Ascending aorta (tissue), 2 donors: ENCODE measurements at regions not wholly inside any gene's neighbourhood (a gene's known extent, or its start where the extent isn't known, plus 50 kb on each side); places are given as distances from the start of the nearest gene placed in this dataset.

Source experiments
- DNase-seq, 2 donors: peaks; one replicate each; pipeline ENCODE4 v3.0.0-alpha.2; 2019; ENCODE audit warnings: low spot score in 2 of 2
- H3K27ac ChIP-seq, 2 donors: fragments of 200-600 bp; sonication (generic); one replicate each; pipeline ENCODE4 v1.5.1; 2016 to 2017; ENCODE audit warnings: mild to moderate bottlenecking in 1 of 2
- H3K27me3 ChIP-seq: fragments of 200-600 bp; sonication (generic); one replicate; pipeline ENCODE4 v1.5.1; 2017
- H3K36me3 ChIP-seq, 2 donors: fragments of 200-600 bp; sonication (generic); one replicate each; pipeline ENCODE4 v1.5.1; 2016
- H3K4me1 ChIP-seq, 2 donors: fragments of 200-600 bp; sonication (generic); one replicate each; pipeline ENCODE4 v1.5.1; 2016 to 2017; ENCODE audit warnings: mild to moderate bottlenecking in 1 of 2
- H3K4me3 ChIP-seq, 2 donors: fragments of 200-600 bp; sonication (generic); one replicate each; pipeline ENCODE4 v1.5.1; 2016 to 2017; ENCODE audit warnings: mild to moderate bottlenecking in 1 of 2
- H3K9me3 ChIP-seq, 2 donors: fragments of 200-600 bp; sonication (generic); one replicate each; pipeline ENCODE4 v1.5.1; 2016
- intact Hi-C: fragments of 100-400 bp; cut with DNase I; formaldehyde crosslinking; loops from one replicate; pipeline ENCODE4 v1.15.1; 2023
- TF ChIP-seq, protein P1 (sequence below), 3 experiments: fragments of 200-600 bp in 2 of 3; fragments of 450-650 bp in 1 of 3; sonication (generic) in 2 of 3; IDR thresholded peaks; one replicate each; pipeline ENCODE4 v1.5.1; 2016 to 2019; ENCODE audit warnings: antibody characterized with exemption in 3 of 3, mild to moderate bottlenecking in 1 of 3, moderate library complexity in 1 of 3

DNA sequence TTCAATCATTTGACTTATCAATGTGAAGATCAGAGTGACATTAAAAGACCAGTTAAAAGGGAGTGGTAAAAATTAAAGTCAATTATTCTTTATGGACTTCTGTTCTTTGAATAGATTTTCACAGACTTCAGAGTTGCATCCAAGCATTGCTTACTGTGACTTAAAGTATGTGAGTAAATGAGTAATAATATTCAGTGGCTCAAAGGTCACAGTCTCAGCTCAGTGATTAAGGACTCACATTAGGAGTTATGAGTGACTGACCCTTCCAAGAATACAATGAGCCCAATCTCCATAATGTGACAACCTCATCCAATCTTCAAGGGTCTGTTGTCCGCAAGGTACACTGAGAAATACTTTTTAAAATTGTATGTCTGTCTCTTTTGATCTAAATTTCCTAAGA lies 811.2 kb downstream of the BRINP1 start:
- Histone ChIP-seq H3K27ac (no peak overlapping the region), H3K9me3 (no peaks in the 10 kb centered on the region), H3K27me3 (no peaks in the 10 kb centered on the region), H3K4me3 (no peak overlapping the region), H3K4me1 (no peaks in the 10 kb centered on the region), H3K36me3 (no peaks in the 10 kb centered on the region)
- DNase-seq = no peak
- intact Hi-C loops = no loop called here
- TF ChIP-seq, protein P1, sequence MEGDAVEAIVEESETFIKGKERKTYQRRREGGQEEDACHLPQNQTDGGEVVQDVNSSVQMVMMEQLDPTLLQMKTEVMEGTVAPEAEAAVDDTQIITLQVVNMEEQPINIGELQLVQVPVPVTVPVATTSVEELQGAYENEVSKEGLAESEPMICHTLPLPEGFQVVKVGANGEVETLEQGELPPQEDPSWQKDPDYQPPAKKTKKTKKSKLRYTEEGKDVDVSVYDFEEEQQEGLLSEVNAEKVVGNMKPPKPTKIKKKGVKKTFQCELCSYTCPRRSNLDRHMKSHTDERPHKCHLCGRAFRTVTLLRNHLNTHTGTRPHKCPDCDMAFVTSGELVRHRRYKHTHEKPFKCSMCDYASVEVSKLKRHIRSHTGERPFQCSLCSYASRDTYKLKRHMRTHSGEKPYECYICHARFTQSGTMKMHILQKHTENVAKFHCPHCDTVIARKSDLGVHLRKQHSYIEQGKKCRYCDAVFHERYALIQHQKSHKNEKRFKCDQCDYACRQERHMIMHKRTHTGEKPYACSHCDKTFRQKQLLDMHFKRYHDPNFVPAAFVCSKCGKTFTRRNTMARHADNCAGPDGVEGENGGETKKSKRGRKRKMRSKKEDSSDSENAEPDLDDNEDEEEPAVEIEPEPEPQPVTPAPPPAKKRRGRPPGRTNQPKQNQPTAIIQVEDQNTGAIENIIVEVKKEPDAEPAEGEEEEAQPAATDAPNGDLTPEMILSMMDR (IDR thresholded peaks at IDR 0.05) = no peak

DNA sequence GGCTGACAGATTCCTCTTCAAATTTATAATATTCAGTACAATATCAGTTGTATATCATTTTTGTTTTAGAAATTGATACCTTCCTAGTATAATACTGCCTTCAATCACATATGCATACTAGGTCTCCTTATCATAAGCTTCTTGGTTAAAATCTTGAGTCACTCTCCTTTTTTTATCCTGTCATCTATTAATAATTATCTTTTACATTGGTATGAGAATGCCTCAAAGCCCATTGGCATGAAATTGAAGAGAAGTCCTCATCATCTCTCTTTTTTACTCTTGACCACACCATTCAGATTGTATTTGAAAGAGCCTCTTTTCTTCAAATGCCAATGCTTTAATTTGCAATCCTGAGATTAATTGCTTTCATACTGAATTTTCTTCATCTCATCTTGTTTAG lies 810.3 kb downstream of the BRINP1 start:
- DNase-seq = no peak
- intact Hi-C loops = no loop called here
- no peaks in the 10 kb centered on the region for H3K4me1 ChIP-seq
- H3K4me3 ChIP-seq = no peak overlapping the region
- TF ChIP-seq, protein P1 (IDR thresholded peaks at IDR 0.05) = no peak
- H3K27ac ChIP-seq = no peak overlapping the region
- no peaks in the 10 kb centered on the region for H3K9me3 ChIP-seq
- no peaks in the 10 kb centered on the region for H3K27me3 ChIP-seq
- no peaks in the 10 kb centered on the region for H3K36me3 ChIP-seq

DNA sequence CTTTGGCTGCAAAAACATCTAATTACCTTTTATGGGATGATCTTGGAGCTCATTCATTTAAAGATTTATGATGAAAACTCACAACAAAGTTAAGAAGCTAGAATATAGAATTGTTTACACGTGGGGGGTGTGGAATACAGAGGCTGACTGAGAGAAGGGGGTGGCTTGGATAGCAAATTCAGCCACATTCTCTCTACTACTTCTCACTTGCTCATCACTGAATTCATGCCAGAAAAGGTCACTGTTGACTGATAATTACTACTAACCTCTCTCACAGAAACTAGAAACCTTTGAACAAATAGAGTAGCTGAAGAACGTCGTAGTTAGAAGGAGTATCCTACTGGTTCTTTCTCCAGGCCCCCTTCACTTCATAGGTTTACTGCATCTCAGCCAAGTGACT lies 808.2 kb downstream of the BRINP1 start:
- TF ChIP-seq, protein P1 (IDR thresholded peaks at IDR 0.05) = no peak
- intact Hi-C loops = no loop called here

DNA sequence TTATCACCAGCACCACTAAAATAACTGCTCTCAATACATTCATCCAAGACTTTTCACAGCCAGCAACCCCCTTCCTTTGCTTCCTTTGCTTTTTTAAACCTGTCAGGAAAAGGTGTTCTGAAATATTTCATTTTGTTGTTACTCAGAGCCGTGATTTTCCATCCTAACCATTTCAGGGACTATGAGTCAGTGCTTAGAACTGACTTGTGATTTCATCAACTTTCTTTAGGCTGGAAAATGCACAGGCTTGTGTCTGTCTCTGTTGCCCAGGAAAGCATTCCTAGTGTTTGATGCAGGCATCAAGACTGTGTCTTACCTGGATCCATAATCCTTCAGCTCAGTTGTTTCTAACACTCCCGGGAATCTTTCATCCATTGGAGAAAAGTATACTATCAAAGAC lies 805.6 kb downstream of the BRINP1 start:
- H3K4me1 ChIP-seq = no peaks in the 10 kb centered on the region
- H3K4me3 ChIP-seq = no peak overlapping the region
- H3K36me3 ChIP-seq = no peaks in the 10 kb centered on the region
- no peak overlapping the region for H3K27ac ChIP-seq
- intact Hi-C loops = no loop called here
- no peak for DNase-seq
- TF ChIP-seq, protein P1 (IDR thresholded peaks at IDR 0.05) = no peak
- no peaks in the 10 kb centered on the region for H3K9me3 ChIP-seq
- H3K27me3 ChIP-seq = no peaks in the 10 kb centered on the region

More for the DNA sequence above, 808.2 kb downstream of the BRINP1 start:
- no peak for DNase-seq
- Histone ChIP-seq H3K36me3 (no peaks in the 10 kb centered on the region), H3K4me3 (no peak overlapping the region), H3K27me3 (no peaks in the 10 kb centered on the region), H3K27ac (no peak overlapping the region), H3K4me1 (no peaks in the 10 kb centered on the region), H3K9me3 (no peaks in the 10 kb centered on the region)

DNA sequence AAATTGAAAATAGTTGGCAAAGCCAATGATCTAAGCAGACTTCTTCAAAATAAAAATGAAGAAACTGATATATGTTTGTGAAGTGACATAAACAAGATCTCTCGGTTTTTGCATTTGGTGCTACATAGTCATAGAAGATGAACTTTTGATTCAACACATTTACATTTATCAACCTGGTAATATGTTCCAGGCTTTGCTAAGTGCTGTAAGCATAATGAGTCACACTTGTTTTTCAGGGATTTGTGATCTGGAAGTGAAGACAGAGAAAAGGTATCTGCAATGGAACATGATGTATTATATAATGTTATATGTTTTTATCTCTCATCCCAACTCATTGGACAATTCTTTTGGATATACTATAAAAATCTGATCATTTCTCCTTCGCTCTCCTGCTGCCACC lies 801.4 kb downstream of the BRINP1 start:
- H3K27ac ChIP-seq = no peak overlapping the region
- no peaks in the 10 kb centered on the region for H3K36me3 ChIP-seq
- H3K9me3 ChIP-seq = no peaks in the 10 kb centered on the region
- DNase-seq = no peak
- TF ChIP-seq, protein P1 (IDR thresholded peaks at IDR 0.05) = no peak
- no peaks in the 10 kb centered on the region for H3K4me1 ChIP-seq
- H3K4me3 ChIP-seq = no peak overlapping the region
- intact Hi-C loops = no loop called here
- H3K27me3 ChIP-seq = no peaks in the 10 kb centered on the region

DNA sequence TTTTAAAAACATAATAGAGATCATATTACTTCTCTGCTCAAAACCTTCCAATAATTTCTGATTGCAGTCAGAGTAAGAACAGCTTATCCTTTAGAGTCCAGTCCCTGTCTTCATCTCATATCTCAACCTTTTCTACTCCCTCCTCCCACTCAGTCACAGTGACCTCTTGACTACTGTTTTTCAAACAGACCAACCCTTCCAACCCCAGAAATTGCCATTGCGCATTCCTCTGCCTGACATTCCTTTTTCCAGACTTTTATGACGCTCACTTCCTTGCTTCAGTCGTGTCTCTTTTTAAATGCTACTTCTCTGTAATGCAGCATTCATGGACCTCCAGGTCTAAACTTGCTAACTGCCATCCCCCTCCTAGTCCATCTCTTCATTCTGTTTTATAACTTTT lies 800.5 kb downstream of the BRINP1 start:
- TF ChIP-seq, protein P1 (IDR thresholded peaks at IDR 0.05) = no peak
- no peak for DNase-seq
- Histone ChIP-seq H3K4me3 (no peak overlapping the region), H3K4me1 (no peaks in the 10 kb centered on the region), H3K27me3 (no peaks in the 10 kb centered on the region), H3K36me3 (no peaks in the 10 kb centered on the region), H3K27ac (no peak overlapping the region), H3K9me3 (no peaks in the 10 kb centered on the region)
- intact Hi-C loops = no loop called here
